ENCODE measurements at regions not wholly inside any gene's neighbourhood (a gene's known extent, or its start where the extent isn't known, plus 50 kb on each side); places are given as distances from the start of the nearest gene placed in this dataset.
"Not testable (repeated sequence)": the region's sequence is repeated elsewhere in the genome, so short reads cannot be mapped to it uniquely, and the experiment has no call there.

- no peaks in the 10 kb centered on the region for H3K36me3 ChIP-seq
- H3K27ac ChIP-seq (replicated peaks in 1 of 4): no peak overlapping the region
- no peak for DNase-seq (ENCODE audit: extremely low spot score)
- no peak overlapping the region for H3K4me3 ChIP-seq
- no peaks in the 10 kb centered on the region for H3K9me3 ChIP-seq
- no peaks in the 10 kb centered on the region for H3K4me1 ChIP-seq
- no peaks in the 10 kb centered on the region for H3K27me3 ChIP-seq
- WGBS: 62% methylated on average over 2 of the region's 2 CpGs
- TF ChIP-seq EP300 (IDR thresholded peaks at IDR 0.05) (no peak), CTCF (IDR thresholded peaks at IDR 0.05) (no peak), POLR2A (IDR thresholded peaks at IDR 0.05; ENCODE audit: low read depth) (no peak)
- intact Hi-C loops (cut with DNase I): no loop called here
Measured at GRCh38 chr13:70516226-70516625, 408.0 kb upstream of the KLHL1 start.

- H3K4me1 ChIP-seq; H3K36me3 ChIP-seq; H3K9me3 ChIP-seq; H3K4me3 ChIP-seq; DNase-seq (ENCODE audit: extremely low spot score); H3K27ac ChIP-seq (replicated peaks in 1 of 4); intact Hi-C loops (cut with DNase I); H3K27me3 ChIP-seq: not testable (repeated sequence)
- 97% methylated on average over 30 of the region's 40 CpGs for WGBS
Measured at GRCh38 chr13:70511861-70512417, 403.7 kb upstream of the KLHL1 start.

GRCh38 chr13:70505809-70506208 is 397.6 kb upstream of the KLHL1 start:
- no peaks in the 10 kb centered on the region for H3K36me3 ChIP-seq
- no peaks in the 10 kb centered on the region for H3K9me3 ChIP-seq
- no peak overlapping the region for H3K27ac ChIP-seq (replicated peaks in 1 of 4)
- intact Hi-C loops (cut with DNase I): no loop called here
- H3K27me3 ChIP-seq: no peaks in the 10 kb centered on the region
- no peak overlapping the region for H3K4me3 ChIP-seq
- TF ChIP-seq POLR2AphosphoS5 (IDR thresholded peaks at IDR 0.05): no peak
- no peak for TF ChIP-seq POLR2A (IDR thresholded peaks at IDR 0.05; ENCODE audit: low read depth)
- no peak for TF ChIP-seq EP300 (IDR thresholded peaks at IDR 0.05)
- no peak for TF ChIP-seq CTCF (IDR thresholded peaks at IDR 0.05)
- DNase-seq (ENCODE audit: extremely low spot score): no peak
- no peaks in the 10 kb centered on the region for H3K4me1 ChIP-seq
- 80% methylated on average over 4 of the region's 4 CpGs for WGBS

GRCh38 chr13:70502944-70503343 is 394.7 kb upstream of the KLHL1 start:
- intact Hi-C loops (cut with DNase I): no loop called here
- no peak overlapping the region for H3K4me3 ChIP-seq
- no peaks in the 10 kb centered on the region for H3K27me3 ChIP-seq
- no peaks in the 10 kb centered on the region for H3K36me3 ChIP-seq
- TF ChIP-seq CTCF (IDR thresholded peaks at IDR 0.05) (no peak), POLR2A (IDR thresholded peaks at IDR 0.05; ENCODE audit: low read depth) (no peak), POLR2AphosphoS5 (IDR thresholded peaks at IDR 0.05) (no peak), EP300 (IDR thresholded peaks at IDR 0.05) (no peak)
- no peaks in the 10 kb centered on the region for H3K9me3 ChIP-seq
- H3K27ac ChIP-seq (replicated peaks in 1 of 4): no peak overlapping the region
- no peaks in the 10 kb centered on the region for H3K4me1 ChIP-seq
- no peak for DNase-seq (ENCODE audit: extremely low spot score)
- 57% methylated on average over 1 of the region's 1 CpG for WGBS

- H3K27me3 ChIP-seq: no peaks in the 10 kb centered on the region
- H3K27ac ChIP-seq (replicated peaks in 1 of 4): no peak overlapping the region
- no peaks in the 10 kb centered on the region for H3K4me1 ChIP-seq
- no peaks in the 10 kb centered on the region for H3K9me3 ChIP-seq
- intact Hi-C loops (cut with DNase I): no loop called here
- H3K4me3 ChIP-seq: no peak overlapping the region
- WGBS: 92% methylated on average over 2 of the region's 2 CpGs
- no peak for DNase-seq (ENCODE audit: extremely low spot score)
- TF ChIP-seq EP300 (IDR thresholded peaks at IDR 0.05): no peak
- TF ChIP-seq POLR2A (IDR thresholded peaks at IDR 0.05; ENCODE audit: low read depth): no peak
- no peak for TF ChIP-seq POLR2AphosphoS5 (IDR thresholded peaks at IDR 0.05)
- no peak for TF ChIP-seq CTCF (IDR thresholded peaks at IDR 0.05)
- no peaks in the 10 kb centered on the region for H3K36me3 ChIP-seq
Measured at GRCh38 chr13:70490320-70490935, 382.2 kb upstream of the KLHL1 start.

Data from esophagus muscularis mucosa (tissue), 4 donors.